ENCODE measurements at regions not wholly inside any gene's neighbourhood (a gene's known extent, or its start where the extent isn't known, plus 50 kb on each side); places are given as distances from the start of the nearest gene placed in this dataset.

- Histone ChIP-seq H3K27me3 (ENCODE audit: insufficient read depth, poor library complexity, severe bottlenecking) (no peaks in the 10 kb centered on the region), H3K4me3 (replicated peaks; ENCODE audit: insufficient read depth, low read length) (no peak overlapping the region), H3K27ac (replicated peaks) (no peak overlapping the region)
- no peak for DNase-seq (ENCODE audit: low read depth in 1 of 2, low spot score in 1 of 2)
- TF ChIP-seq GABPA (IDR thresholded peaks at IDR 0.05; ENCODE audit: low read depth) (no peak), CTCF (IDR thresholded peaks at IDR 0.05; ENCODE audit: insufficient read depth, low read length) (no peak), SPI1 (IDR thresholded peaks at IDR 0.05; ENCODE audit: borderline replicate concordance, low read depth) (no peak), POLR2AphosphoS5 (IDR thresholded peaks at IDR 0.05; ENCODE audit: low read depth) (no peak)
- TF ChIP-seq, protein P1, sequence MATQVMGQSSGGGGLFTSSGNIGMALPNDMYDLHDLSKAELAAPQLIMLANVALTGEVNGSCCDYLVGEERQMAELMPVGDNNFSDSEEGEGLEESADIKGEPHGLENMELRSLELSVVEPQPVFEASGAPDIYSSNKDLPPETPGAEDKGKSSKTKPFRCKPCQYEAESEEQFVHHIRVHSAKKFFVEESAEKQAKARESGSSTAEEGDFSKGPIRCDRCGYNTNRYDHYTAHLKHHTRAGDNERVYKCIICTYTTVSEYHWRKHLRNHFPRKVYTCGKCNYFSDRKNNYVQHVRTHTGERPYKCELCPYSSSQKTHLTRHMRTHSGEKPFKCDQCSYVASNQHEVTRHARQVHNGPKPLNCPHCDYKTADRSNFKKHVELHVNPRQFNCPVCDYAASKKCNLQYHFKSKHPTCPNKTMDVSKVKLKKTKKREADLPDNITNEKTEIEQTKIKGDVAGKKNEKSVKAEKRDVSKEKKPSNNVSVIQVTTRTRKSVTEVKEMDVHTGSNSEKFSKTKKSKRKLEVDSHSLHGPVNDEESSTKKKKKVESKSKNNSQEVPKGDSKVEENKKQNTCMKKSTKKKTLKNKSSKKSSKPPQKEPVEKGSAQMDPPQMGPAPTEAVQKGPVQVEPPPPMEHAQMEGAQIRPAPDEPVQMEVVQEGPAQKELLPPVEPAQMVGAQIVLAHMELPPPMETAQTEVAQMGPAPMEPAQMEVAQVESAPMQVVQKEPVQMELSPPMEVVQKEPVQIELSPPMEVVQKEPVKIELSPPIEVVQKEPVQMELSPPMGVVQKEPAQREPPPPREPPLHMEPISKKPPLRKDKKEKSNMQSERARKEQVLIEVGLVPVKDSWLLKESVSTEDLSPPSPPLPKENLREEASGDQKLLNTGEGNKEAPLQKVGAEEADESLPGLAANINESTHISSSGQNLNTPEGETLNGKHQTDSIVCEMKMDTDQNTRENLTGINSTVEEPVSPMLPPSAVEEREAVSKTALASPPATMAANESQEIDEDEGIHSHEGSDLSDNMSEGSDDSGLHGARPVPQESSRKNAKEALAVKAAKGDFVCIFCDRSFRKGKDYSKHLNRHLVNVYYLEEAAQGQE (IDR thresholded peaks at IDR 0.05; ENCODE audit: insufficient replicate concordance, low read depth), result no peak
These were observed 109.3 kb upstream of the INSIG1 start for GRCh38 chr7:155188357-155188756.

DNA sequence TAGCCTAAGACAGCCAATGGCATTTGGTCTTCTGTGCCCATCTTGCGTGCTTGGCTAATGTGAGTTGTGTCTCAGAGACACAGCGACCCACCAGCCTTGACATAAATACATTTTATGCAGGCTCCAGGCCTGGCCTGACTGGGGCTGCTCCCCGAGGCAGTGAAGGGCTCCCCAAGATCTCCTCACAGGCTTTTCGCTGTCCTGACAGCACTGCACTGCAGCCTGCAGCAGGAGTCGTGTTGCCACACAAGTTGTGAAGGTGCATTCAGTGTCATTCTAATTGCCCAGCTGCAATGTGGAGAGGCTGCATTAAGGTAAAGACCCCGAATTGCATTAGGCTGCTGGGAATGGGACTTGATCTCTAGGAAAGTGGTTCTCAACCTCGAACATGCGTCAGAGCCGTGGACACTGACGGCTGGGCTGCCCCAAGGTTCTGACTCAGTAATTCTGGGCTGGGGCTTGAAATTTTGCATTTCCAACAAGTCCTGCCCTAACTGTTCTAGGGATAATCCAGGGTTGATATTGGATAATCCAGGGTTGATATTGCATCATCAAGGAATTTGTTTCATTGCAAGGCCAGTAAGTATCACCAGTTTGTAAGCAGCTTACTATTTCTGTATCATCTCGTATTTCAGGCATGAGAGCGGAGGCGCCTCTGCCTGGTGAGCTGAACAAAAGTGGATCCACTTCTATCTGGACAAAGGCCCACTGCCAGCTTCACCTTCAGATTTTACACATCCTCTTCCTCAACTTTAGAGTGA lies 108.7 kb upstream of the INSIG1 start:
- Histone ChIP-seq H3K27me3 (ENCODE audit: insufficient read depth, poor library complexity, severe bottlenecking) (no peaks in the 10 kb centered on the region), H3K4me3 (replicated peaks; ENCODE audit: insufficient read depth, low read length) (no peak overlapping the region), H3K27ac (replicated peaks) (no peak overlapping the region)
- no peak for TF ChIP-seq GABPA (IDR thresholded peaks at IDR 0.05; ENCODE audit: low read depth)
- TF ChIP-seq, protein P1 (IDR thresholded peaks at IDR 0.05; ENCODE audit: insufficient replicate concordance, low read depth), result no peak
- no peak for TF ChIP-seq SPI1 (IDR thresholded peaks at IDR 0.05; ENCODE audit: borderline replicate concordance, low read depth)
- no peak for TF ChIP-seq POLR2AphosphoS5 (IDR thresholded peaks at IDR 0.05; ENCODE audit: low read depth)
- no peak for TF ChIP-seq CTCF (IDR thresholded peaks at IDR 0.05; ENCODE audit: insufficient read depth, low read length)
- no peak for DNase-seq (ENCODE audit: low read depth in 1 of 2, low spot score in 1 of 2)

GRCh38 chr7:155189590-155189989 lies 108.1 kb upstream of the INSIG1 start:
- Histone ChIP-seq H3K4me3 (replicated peaks; ENCODE audit: insufficient read depth, low read length) (no peak overlapping the region), H3K27ac (replicated peaks) (no peak overlapping the region), H3K27me3 (ENCODE audit: insufficient read depth, poor library complexity, severe bottlenecking) (no peaks in the 10 kb centered on the region)
- TF ChIP-seq GABPA (IDR thresholded peaks at IDR 0.05; ENCODE audit: low read depth) (no peak), CTCF (IDR thresholded peaks at IDR 0.05; ENCODE audit: insufficient read depth, low read length) (no peak), POLR2AphosphoS5 (IDR thresholded peaks at IDR 0.05; ENCODE audit: low read depth) (no peak), SPI1 (IDR thresholded peaks at IDR 0.05; ENCODE audit: borderline replicate concordance, low read depth) (no peak)
- TF ChIP-seq, protein P1 (IDR thresholded peaks at IDR 0.05; ENCODE audit: insufficient replicate concordance, low read depth), result no peak
- no peak for DNase-seq (ENCODE audit: low read depth in 1 of 2, low spot score in 1 of 2)

Data from HL-60 (cell line).